Spinal cord (tissue), 9 donors: ENCODE measurements at regions not wholly inside any gene's neighbourhood (a gene's known extent, or its start where the extent isn't known, plus 50 kb on each side); places are given as distances from the start of the nearest gene placed in this dataset.

Experiments used
- DNase-seq, 6 donors: peaks; one replicate each; pipeline versions ENCODE4 v3.0.0 to v3.0.0-alpha.2; 2013 to 2015; ENCODE audit warnings: low spot score in 6 of 6, low read depth in 4 of 6
- H3K27ac ChIP-seq: one replicate; pipeline ENCODE4 v1.5.1; 2013; ENCODE audit warnings: low read depth, low read length, control low read depth
- H3K27me3 ChIP-seq: one replicate; pipeline ENCODE4 v1.6.1; 2013; ENCODE audit warnings: low read length; ENCODE audit not compliant: control insufficient read depth, insufficient read depth
- H3K36me3 ChIP-seq: one replicate; pipeline ENCODE4 v1.6.1; 2013; ENCODE audit warnings: low read length; ENCODE audit not compliant: control insufficient read depth, insufficient read depth
- H3K4me1 ChIP-seq: one replicate; pipeline ENCODE4 v1.6.1; 2013; ENCODE audit warnings: low read length; ENCODE audit not compliant: control insufficient read depth, insufficient read depth
- H3K4me3 ChIP-seq: one replicate; pipeline ENCODE4 v1.5.1; 2013; ENCODE audit warnings: low read depth, low read length, control low read depth
- H3K9me3 ChIP-seq: one replicate; pipeline ENCODE4 v1.6.1; 2013; ENCODE audit warnings: low read length; ENCODE audit not compliant: control insufficient read depth, insufficient read depth
- WGBS: methylation state at CpG from one replicate; pipeline ENCODE4 v1.1.5; 2013; ENCODE audit warnings: missing lambda C conversion rate; ENCODE audit not compliant: insufficient coverage; 5-methylcytosine and 5-hydroxymethylcytosine counted together
- donor health status: healthy.

DNA sequence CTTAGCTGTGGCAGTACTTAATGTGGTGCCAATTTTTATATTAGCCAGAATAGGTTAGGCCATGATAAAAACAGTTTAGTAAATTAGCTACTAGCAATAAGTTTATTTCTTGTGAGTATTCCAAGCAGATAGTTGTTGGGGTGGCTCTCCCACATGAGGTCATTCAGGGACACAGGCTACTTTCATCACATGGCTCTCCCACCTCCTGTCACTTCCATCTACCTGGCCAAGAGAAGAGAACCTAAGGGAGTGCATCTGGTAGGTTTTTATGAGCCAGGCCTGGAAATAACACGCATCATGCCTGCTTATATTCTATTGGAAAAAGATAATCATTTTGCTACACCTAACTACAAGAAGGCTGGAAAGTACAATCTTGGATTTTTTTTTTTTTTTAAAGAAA, 161.4 kb upstream of the CCNH start:
- Histone ChIP-seq H3K4me1 (no peaks in the 10 kb centered on the region), H3K27me3 (no peaks in the 10 kb centered on the region), H3K4me3 (no peak overlapping the region), H3K36me3 (no peaks in the 10 kb centered on the region), H3K9me3 (no peaks in the 10 kb centered on the region), H3K27ac (no peak overlapping the region)
- WGBS: no CpG with 5 or more reads among the region's 1 CpG
- no peak for DNase-seq

DNA sequence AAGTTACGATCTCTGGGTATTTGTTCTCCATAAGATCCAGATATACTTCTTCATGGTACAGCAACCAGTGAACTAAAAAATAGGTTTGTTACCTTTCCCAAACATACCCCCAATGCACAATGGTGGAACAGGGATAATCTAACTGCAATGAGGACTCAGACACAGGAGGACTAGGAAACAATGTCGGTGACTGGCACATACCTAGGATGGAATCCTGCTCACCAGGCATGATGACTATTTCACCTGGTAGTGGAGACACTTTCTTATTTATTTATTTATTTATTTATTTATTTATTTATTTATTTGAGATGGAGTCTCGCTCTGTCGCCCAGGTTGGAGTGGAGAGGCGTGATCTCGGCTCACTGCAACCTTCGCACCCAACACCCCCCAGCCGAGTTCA, 159.9 kb upstream of the CCNH start:
- WGBS: no CpG with 5 or more reads among the region's 8 CpGs
- Histone ChIP-seq H3K9me3 (no peaks in the 10 kb centered on the region), H3K36me3 (no peaks in the 10 kb centered on the region)

DNA sequence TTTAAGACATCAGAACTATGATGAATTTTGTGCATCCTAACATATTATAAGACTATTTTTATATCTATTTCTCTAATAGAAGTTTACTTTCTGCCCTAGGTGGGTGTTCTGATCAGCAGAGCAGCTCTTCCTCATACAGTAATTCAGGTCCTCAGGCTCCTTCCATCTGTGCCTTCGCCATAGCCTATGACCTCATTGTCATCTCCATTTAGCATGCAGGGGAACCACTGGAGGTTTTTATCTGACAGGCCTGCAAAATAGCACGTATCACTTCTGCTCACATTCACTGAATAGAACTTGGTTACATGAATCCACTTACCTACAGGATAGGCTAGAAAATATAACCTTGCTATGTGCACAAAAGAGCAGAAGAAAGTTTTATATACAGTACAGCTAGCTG, 159.4 kb upstream of the CCNH start:
- H3K27ac ChIP-seq: no peak overlapping the region

More for the DNA sequence above, 159.9 kb upstream of the CCNH start:
- Histone ChIP-seq H3K4me3 (no peak overlapping the region), H3K4me1 (no peaks in the 10 kb centered on the region), H3K27ac (no peak overlapping the region), H3K27me3 (no peaks in the 10 kb centered on the region)
- DNase-seq: no peak

DNA sequence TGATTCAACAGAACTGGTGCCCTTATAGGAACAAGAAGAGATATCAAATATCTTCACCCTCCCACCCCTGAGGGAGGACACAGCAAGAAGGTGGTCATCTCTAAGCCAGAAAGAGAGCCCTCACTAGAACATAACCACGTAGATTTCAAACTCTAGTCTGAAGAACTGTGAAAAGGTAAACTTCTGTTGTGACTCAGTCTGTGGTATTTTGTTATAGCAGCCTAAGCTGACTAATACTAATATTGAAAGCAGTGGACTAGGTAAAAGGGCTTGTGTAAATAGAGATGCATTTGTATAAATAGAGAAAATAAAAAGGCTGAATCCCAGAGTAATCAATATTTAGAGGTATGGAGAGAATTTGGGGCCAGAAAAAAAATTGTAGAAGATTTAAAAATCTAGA, 157.6 kb upstream of the CCNH start:
- H3K27me3 ChIP-seq: no peaks in the 10 kb centered on the region
- H3K36me3 ChIP-seq: no peaks in the 10 kb centered on the region
- H3K27ac ChIP-seq: no peak overlapping the region
- DNase-seq: no peak
- no peaks in the 10 kb centered on the region for H3K9me3 ChIP-seq
- H3K4me1 ChIP-seq: no peaks in the 10 kb centered on the region
- no CpG with 5 or more reads among the region's 1 CpG for WGBS
- no peak overlapping the region for H3K4me3 ChIP-seq

More for the DNA sequence above, 159.4 kb upstream of the CCNH start:
- Histone ChIP-seq H3K27me3 (no peaks in the 10 kb centered on the region), H3K4me1 (no peaks in the 10 kb centered on the region), H3K36me3 (no peaks in the 10 kb centered on the region), H3K9me3 (no peaks in the 10 kb centered on the region), H3K4me3 (no peak overlapping the region)
- WGBS: 65% methylated on average over 2 of the region's 2 CpGs
- no peak for DNase-seq

DNA sequence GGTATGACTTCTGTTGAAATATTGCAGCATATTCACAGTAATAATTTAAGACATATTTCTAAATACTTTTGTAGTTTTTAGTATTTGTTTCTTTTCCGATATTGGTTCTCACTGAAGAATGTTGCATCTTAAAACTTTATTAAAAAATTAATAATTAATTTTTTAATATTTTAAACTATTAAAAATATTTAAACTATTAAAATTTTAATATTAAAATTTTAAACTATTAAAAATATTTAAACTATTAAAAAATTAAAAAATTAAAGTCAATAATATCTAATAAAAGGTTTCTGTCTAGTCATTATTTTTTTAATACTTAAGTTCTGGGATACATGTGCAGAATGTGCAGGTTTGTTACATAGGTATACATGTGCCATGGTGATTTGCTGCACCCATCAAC, 149.3 kb upstream of the CCNH start:
- no peaks in the 10 kb centered on the region for H3K4me1 ChIP-seq
- H3K9me3 ChIP-seq: no peaks in the 10 kb centered on the region
- H3K4me3 ChIP-seq: no peak overlapping the region
- H3K36me3 ChIP-seq: no peaks in the 10 kb centered on the region
- no CpG with 5 or more reads among the region's 1 CpG for WGBS
- no peak for DNase-seq
- no peaks in the 10 kb centered on the region for H3K27me3 ChIP-seq
- H3K27ac ChIP-seq: no peak overlapping the region

DNA sequence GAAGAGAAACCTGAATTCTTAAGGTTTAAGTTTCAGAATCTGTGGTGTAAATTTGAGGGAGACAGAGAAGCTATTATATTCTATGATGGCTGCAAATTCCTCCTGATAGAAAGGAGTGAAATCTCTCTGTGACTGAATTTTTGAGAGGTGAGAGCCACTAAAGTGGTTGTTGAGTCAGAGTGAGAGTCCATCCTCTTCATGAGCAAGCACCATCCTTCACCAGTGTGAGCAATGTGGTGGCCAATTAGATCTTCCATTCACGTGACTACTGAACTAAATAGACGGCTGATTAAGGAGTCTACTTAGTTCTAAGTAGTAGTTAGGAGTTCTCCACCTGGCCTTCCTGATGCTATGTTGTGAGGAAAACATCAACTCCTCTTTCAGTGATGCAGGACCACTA, 147.8 kb upstream of the CCNH start:
- H3K27ac ChIP-seq: no peak overlapping the region
- no peak overlapping the region for H3K4me3 ChIP-seq
- no peaks in the 10 kb centered on the region for H3K4me1 ChIP-seq
- no peaks in the 10 kb centered on the region for H3K9me3 ChIP-seq
- H3K36me3 ChIP-seq: no peaks in the 10 kb centered on the region
- no peaks in the 10 kb centered on the region for H3K27me3 ChIP-seq
- WGBS: 100% methylated on average over 1 of the region's 2 CpGs
- DNase-seq: no peak

DNA sequence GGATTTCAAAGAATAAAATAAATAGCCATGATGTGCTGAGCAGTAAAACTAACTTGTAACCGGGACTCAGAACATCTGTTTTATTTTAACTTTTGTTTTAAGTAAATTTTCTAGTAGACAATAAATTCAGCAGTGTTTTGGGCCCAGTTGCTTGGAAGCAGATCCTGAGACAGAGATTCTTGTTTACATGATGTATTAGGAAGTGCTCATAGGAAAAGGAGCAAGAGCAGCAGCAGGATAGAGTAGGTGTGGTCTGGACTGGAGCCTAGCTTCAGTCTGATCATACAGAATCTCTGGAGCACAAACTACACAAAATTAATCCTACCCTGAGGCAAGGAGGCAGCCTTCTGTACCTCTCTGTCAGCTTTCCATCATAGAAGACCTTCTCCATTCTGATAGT, 139.2 kb upstream of the CCNH start:
- no CpG with 5 or more reads among the region's 1 CpG for WGBS
- no peak for DNase-seq

DNA sequence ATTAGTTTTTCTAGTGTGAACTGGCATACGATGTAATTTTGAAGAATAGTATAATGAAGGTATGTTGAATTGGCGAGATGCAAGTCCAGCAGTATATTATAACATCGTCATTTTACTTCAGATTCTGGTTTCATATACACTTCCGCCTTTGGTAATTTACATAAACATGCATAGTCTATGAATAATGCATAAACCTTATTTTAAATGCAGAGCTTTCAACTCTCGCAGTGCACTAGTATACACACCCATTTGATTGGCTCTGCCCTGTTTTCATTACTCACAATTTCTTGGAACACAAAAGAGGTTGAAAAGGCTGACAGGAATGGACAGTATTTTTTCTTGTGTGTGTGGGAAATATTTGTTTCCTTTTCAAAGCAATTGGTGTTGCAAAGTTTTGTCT, 128.9 kb upstream of the CCNH start:
- WGBS: no CpG with 5 or more reads among the region's 5 CpGs
- Histone ChIP-seq H3K4me3 (no peak overlapping the region), H3K9me3 (no peaks in the 10 kb centered on the region), H3K27ac (peak overlapping the region; percentile 42), H3K27me3 (no peaks in the 10 kb centered on the region), H3K4me1 (no peaks in the 10 kb centered on the region), H3K36me3 (no peaks in the 10 kb centered on the region)
- peak in 3 of 6 donors; percentile 20 to 79 (median 78) for DNase-seq

More for the DNA sequence above, 139.2 kb upstream of the CCNH start:
- Histone ChIP-seq H3K27me3 (no peaks in the 10 kb centered on the region), H3K9me3 (peaks cover 4% of the 10 kb centered on the region), H3K27ac (no peak overlapping the region), H3K36me3 (no peaks in the 10 kb centered on the region), H3K4me3 (no peak overlapping the region), H3K4me1 (no peaks in the 10 kb centered on the region)

DNA sequence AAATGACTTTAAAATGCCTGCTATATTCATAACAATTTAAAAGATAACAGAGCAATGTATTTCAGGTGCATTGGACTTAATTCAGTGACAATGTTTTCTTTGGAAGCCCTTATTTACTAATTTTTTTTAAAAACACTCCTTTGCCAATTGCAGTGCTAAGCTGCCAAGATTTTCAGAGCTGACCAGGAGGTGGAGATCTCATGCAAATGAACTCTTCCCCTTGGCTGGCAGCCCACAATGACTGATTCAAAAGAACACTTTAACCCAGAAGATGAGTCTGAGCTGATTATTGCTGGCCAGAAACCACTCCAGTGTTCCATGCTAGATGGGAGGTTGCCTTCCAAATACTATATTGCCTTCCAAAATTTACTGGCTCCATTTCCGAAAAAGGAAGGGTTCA, 128.3 kb upstream of the CCNH start:
- Histone ChIP-seq H3K4me1 (no peaks in the 10 kb centered on the region), H3K9me3 (no peaks in the 10 kb centered on the region), H3K27me3 (no peaks in the 10 kb centered on the region), H3K27ac (peak overlapping the region; percentile 42), H3K36me3 (no peaks in the 10 kb centered on the region), H3K4me3 (no peak overlapping the region)
- peak; percentile 67 to 97 (median 84) for DNase-seq
- WGBS: no CpG with 5 or more reads among the region's 1 CpG

DNA sequence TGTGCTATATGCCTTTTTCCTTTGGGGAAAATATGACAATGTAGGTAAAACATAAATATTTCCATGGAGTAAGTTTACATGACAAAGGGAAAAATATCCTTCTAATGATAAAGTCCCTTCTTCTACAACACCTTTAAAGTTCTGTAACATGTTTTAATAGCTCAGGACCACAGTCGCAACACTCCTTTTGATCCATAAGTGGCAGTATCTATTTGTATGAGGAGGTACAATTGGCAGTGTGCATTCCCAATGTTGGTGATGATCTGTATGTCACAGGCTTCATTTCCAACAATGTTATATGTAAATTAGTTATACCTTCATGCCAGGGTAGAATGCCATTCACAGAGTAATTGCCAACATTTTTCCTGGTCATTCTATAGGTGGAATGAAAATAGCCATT, 127.1 kb upstream of the CCNH start:
- Histone ChIP-seq H3K27me3 (no peaks in the 10 kb centered on the region), H3K27ac (no peak overlapping the region), H3K9me3 (no peaks in the 10 kb centered on the region), H3K4me1 (no peaks in the 10 kb centered on the region), H3K4me3 (no peak overlapping the region), H3K36me3 (no peaks in the 10 kb centered on the region)
- DNase-seq: peak in 2 of 6 donors; percentile 16 to 66
- WGBS: no CpG with 5 or more reads among the region's 1 CpG
